Ovary (tissue), 3 donors: ENCODE measurements at regions not wholly inside any gene's neighbourhood (a gene's known extent, or its start where the extent isn't known, plus 50 kb on each side); places are given as distances from the start of the nearest gene placed in this dataset.

Experiments
- EP300 ChIP-seq: sonication (generic); formaldehyde crosslinking; IDR thresholded peaks from one replicate; pipeline ENCODE4 v1.6.1; 2017; ENCODE audit warnings: antibody characterized with exemption
- POLR2A ChIP-seq: fragments of 450-650 bp; IDR thresholded peaks from one replicate; pipeline ENCODE4 v1.6.1; 2017; ENCODE audit warnings: antibody characterized with exemption, mild to moderate bottlenecking, moderate library complexity
- TF ChIP-seq, protein P1 (sequence below), 3 donors: fragments of 450-650 bp in 2 of 3; fragments of 200-600 bp in 1 of 3; IDR thresholded peaks; one replicate each; pipeline versions ENCODE4 v1.5.1 to v1.8.0; 2016 to 2022; ENCODE audit warnings: antibody characterized with exemption in 3 of 3, mild to moderate bottlenecking in 1 of 3
- donor health status: DM: no; HTN: no; CAD: no.

DNA sequence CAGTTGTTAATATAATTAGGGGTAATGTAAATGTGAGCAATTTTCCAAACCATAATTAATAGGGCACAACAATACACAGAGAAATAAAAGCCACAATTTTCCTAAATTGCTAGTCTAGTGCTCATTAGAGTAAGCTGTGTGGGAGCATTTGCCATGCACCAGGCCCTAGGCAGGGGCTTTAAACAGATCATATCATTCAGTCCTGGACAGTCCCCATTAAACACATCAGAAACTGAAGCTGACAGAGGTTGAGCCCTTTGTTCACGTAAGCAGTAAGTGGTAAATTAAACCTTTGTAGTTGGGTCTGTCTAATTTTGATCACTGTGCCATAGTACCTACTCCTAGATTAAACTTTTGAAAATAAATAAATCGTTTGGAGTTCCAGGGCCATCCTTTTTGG is 931.1 kb downstream of the C6orf118 start:
- TF ChIP-seq, protein P1, sequence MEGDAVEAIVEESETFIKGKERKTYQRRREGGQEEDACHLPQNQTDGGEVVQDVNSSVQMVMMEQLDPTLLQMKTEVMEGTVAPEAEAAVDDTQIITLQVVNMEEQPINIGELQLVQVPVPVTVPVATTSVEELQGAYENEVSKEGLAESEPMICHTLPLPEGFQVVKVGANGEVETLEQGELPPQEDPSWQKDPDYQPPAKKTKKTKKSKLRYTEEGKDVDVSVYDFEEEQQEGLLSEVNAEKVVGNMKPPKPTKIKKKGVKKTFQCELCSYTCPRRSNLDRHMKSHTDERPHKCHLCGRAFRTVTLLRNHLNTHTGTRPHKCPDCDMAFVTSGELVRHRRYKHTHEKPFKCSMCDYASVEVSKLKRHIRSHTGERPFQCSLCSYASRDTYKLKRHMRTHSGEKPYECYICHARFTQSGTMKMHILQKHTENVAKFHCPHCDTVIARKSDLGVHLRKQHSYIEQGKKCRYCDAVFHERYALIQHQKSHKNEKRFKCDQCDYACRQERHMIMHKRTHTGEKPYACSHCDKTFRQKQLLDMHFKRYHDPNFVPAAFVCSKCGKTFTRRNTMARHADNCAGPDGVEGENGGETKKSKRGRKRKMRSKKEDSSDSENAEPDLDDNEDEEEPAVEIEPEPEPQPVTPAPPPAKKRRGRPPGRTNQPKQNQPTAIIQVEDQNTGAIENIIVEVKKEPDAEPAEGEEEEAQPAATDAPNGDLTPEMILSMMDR (IDR thresholded peaks at IDR 0.05) = no peak
- TF ChIP-seq EP300 (no peak), POLR2A (no peak)
